ENCODE measurements at regions not wholly inside any gene's neighbourhood (a gene's known extent, or its start where the extent isn't known, plus 50 kb on each side); places are given as distances from the start of the nearest gene placed in this dataset.

GRCh38 chr18:67650686-67651385, 134.3 kb upstream of the DSEL start:
- no peak overlapping the region for H3K27ac Mint-ChIP-seq
- DNase-seq: no peak
- no peaks in the 10 kb centered on the region for H3K36me3 Mint-ChIP-seq
- ChIA-PET POLR2A (ENCODE audit: partially characterized antibody) (no interaction called here), CTCF (ENCODE audit: partially characterized antibody) (no interaction called here)
- Histone ChIP-seq H3K36me3 (ENCODE audit: insufficient read depth, low read length) (no peaks in the 10 kb centered on the region), H3K9me3 (ENCODE audit: control insufficient read depth in 1 of 2, low read length in 2 of 2) (no peaks in the 10 kb centered on the region), H3K27ac (ENCODE audit: low read depth, low read length) (no peak overlapping the region), H3K27me3 (ENCODE audit: insufficient read depth, low read length) (no peaks in the 10 kb centered on the region), H3K4me1 (ENCODE audit: insufficient read depth, low read length) (no peaks in the 10 kb centered on the region), H3K4me3 (ENCODE audit: low read length in 2 of 2) (no peak overlapping the region)
- intact Hi-C loops (cut with micrococcal nuclease): no loop called here
- H3K9me3 Mint-ChIP-seq: peaks cover 0 to 6% (median 0%) of the 10 kb centered on the region in 8 donors
- no peaks in the 10 kb centered on the region for H3K27me3 Mint-ChIP-seq
- no peaks in the 10 kb centered on the region for H3K4me1 Mint-ChIP-seq
- H3K4me3 Mint-ChIP-seq: no peak overlapping the region

GRCh38 chr18:67646890-67647289, 130.4 kb upstream of the DSEL start:
- H3K36me3 Mint-ChIP-seq: no peaks in the 10 kb centered on the region
- no peaks in the 10 kb centered on the region for H3K27me3 Mint-ChIP-seq
- CTCF ChIA-PET (ENCODE audit: partially characterized antibody): no interaction called here
- no peak for DNase-seq
- no peaks in the 10 kb centered on the region for H3K4me1 Mint-ChIP-seq
- no peak overlapping the region for H3K4me3 ChIP-seq (ENCODE audit: low read length in 2 of 2)
- H3K4me3 Mint-ChIP-seq: no peak overlapping the region
- no peaks in the 10 kb centered on the region for H3K9me3 ChIP-seq (ENCODE audit: control insufficient read depth in 1 of 2, low read length in 2 of 2)
- intact Hi-C loops (cut with micrococcal nuclease): no loop called here
- H3K27ac ChIP-seq (ENCODE audit: low read depth, low read length): no peak overlapping the region
- no peaks in the 10 kb centered on the region for H3K36me3 ChIP-seq (ENCODE audit: insufficient read depth, low read length)
- H3K9me3 Mint-ChIP-seq: peaks cover 0 to 6% (median 0%) of the 10 kb centered on the region in 8 donors
- no peaks in the 10 kb centered on the region for H3K27me3 ChIP-seq (ENCODE audit: insufficient read depth, low read length)
- no peaks in the 10 kb centered on the region for H3K4me1 ChIP-seq (ENCODE audit: insufficient read depth, low read length)
- no peak overlapping the region for H3K27ac Mint-ChIP-seq
- POLR2A ChIA-PET (ENCODE audit: partially characterized antibody): no interaction called here

- POLR2A ChIA-PET (ENCODE audit: partially characterized antibody): no interaction called here
- no peaks in the 10 kb centered on the region for H3K4me1 Mint-ChIP-seq
- intact Hi-C loops (cut with micrococcal nuclease): no loop called here
- CTCF ChIA-PET (ENCODE audit: partially characterized antibody): no interaction called here
- no peak overlapping the region for H3K4me3 ChIP-seq (ENCODE audit: low read length in 2 of 2)
- H3K27me3 ChIP-seq (ENCODE audit: insufficient read depth, low read length): no peaks in the 10 kb centered on the region
- no peak for DNase-seq
- H3K36me3 ChIP-seq (ENCODE audit: insufficient read depth, low read length): no peaks in the 10 kb centered on the region
- no peak overlapping the region for H3K4me3 Mint-ChIP-seq
- H3K9me3 ChIP-seq (ENCODE audit: control insufficient read depth in 1 of 2, low read length in 2 of 2): no peaks in the 10 kb centered on the region
- no peak overlapping the region for H3K27ac Mint-ChIP-seq
- no peaks in the 10 kb centered on the region for H3K36me3 Mint-ChIP-seq
- H3K9me3 Mint-ChIP-seq: no peaks in the 10 kb centered on the region
- H3K27ac ChIP-seq (ENCODE audit: low read depth, low read length): no peak overlapping the region
- H3K27me3 Mint-ChIP-seq: peaks cover 0 to 3% of the 10 kb centered on the region in 2 donors
- no peaks in the 10 kb centered on the region for H3K4me1 ChIP-seq (ENCODE audit: insufficient read depth, low read length)
These were observed 127.7 kb upstream of the DSEL start for GRCh38 chr18:67644226-67644625.

GRCh38 chr18:67639872-67640271, 123.4 kb upstream of the DSEL start:
- no peak for DNase-seq
- H3K27me3 Mint-ChIP-seq: peaks cover 0 to 5% of the 10 kb centered on the region in 2 donors
- ChIA-PET POLR2A (ENCODE audit: partially characterized antibody) (no interaction called here), CTCF (ENCODE audit: partially characterized antibody) (no interaction called here)
- Histone ChIP-seq H3K4me3 (ENCODE audit: low read length in 2 of 2) (no peak overlapping the region), H3K27me3 (ENCODE audit: insufficient read depth, low read length) (no peaks in the 10 kb centered on the region), H3K4me1 (ENCODE audit: insufficient read depth, low read length) (no peaks in the 10 kb centered on the region), H3K9me3 (ENCODE audit: control insufficient read depth in 1 of 2, low read length in 2 of 2) (no peaks in the 10 kb centered on the region), H3K36me3 (ENCODE audit: insufficient read depth, low read length) (no peaks in the 10 kb centered on the region), H3K27ac (ENCODE audit: low read depth, low read length) (no peak overlapping the region)
- no peaks in the 10 kb centered on the region for H3K9me3 Mint-ChIP-seq
- no peaks in the 10 kb centered on the region for H3K4me1 Mint-ChIP-seq
- no peaks in the 10 kb centered on the region for H3K36me3 Mint-ChIP-seq
- intact Hi-C loops (cut with micrococcal nuclease): no loop called here
- no peak overlapping the region for H3K4me3 Mint-ChIP-seq
- H3K27ac Mint-ChIP-seq: no peak overlapping the region

- POLR2A ChIA-PET (ENCODE audit: partially characterized antibody): no interaction called here
- CTCF ChIA-PET (ENCODE audit: partially characterized antibody): no interaction called here
- no peak for DNase-seq
These were observed 120.3 kb upstream of the DSEL start for GRCh38 chr18:67636597-67637385.

GRCh38 chr18:67634631-67635338, 118.3 kb upstream of the DSEL start:
- Mint-ChIP-seq H3K27ac (no peak overlapping the region), H3K4me1 (no peaks in the 10 kb centered on the region), H3K36me3 (no peaks in the 10 kb centered on the region), H3K9me3 (peaks cover 0 to 3% (median 0%) of the 10 kb centered on the region in 8 donors), H3K27me3 (peaks cover 0 to 5% of the 10 kb centered on the region in 2 donors), H3K4me3 (no peak overlapping the region)
- intact Hi-C loops (cut with micrococcal nuclease): no loop called here
- H3K4me1 ChIP-seq (ENCODE audit: insufficient read depth, low read length): no peaks in the 10 kb centered on the region
- no peaks in the 10 kb centered on the region for H3K27me3 ChIP-seq (ENCODE audit: insufficient read depth, low read length)
- H3K36me3 ChIP-seq (ENCODE audit: insufficient read depth, low read length): no peaks in the 10 kb centered on the region
- ChIA-PET CTCF (ENCODE audit: partially characterized antibody) (no interaction called here), POLR2A (ENCODE audit: partially characterized antibody) (no interaction called here)
- H3K27ac ChIP-seq (ENCODE audit: low read depth, low read length): no peak overlapping the region
- DNase-seq: no peak
- no peak overlapping the region for H3K4me3 ChIP-seq (ENCODE audit: low read length in 2 of 2)
- H3K9me3 ChIP-seq (ENCODE audit: control insufficient read depth in 1 of 2, low read length in 2 of 2): no peaks in the 10 kb centered on the region

More at GRCh38 chr18:67636597-67637385, 120.3 kb upstream of the DSEL start:
- H3K4me1 ChIP-seq (ENCODE audit: insufficient read depth, low read length): no peaks in the 10 kb centered on the region
- Mint-ChIP-seq H3K27me3 (peaks cover 0 to 9% of the 10 kb centered on the region in 2 donors), H3K27ac (no peak overlapping the region), H3K4me1 (no peaks in the 10 kb centered on the region), H3K36me3 (no peaks in the 10 kb centered on the region), H3K9me3 (peaks cover 0 to 3% (median 0%) of the 10 kb centered on the region in 8 donors), H3K4me3 (no peak overlapping the region)
- H3K36me3 ChIP-seq (ENCODE audit: insufficient read depth, low read length): no peaks in the 10 kb centered on the region
- no peaks in the 10 kb centered on the region for H3K27me3 ChIP-seq (ENCODE audit: insufficient read depth, low read length)
- intact Hi-C loops (cut with micrococcal nuclease): no loop called here
- no peak overlapping the region for H3K27ac ChIP-seq (ENCODE audit: low read depth, low read length)
- no peak overlapping the region for H3K4me3 ChIP-seq (ENCODE audit: low read length in 2 of 2)
- H3K9me3 ChIP-seq (ENCODE audit: control insufficient read depth in 1 of 2, low read length in 2 of 2): no peaks in the 10 kb centered on the region

GRCh38 chr18:67633939-67634338, 117.4 kb upstream of the DSEL start:
- no peaks in the 10 kb centered on the region for H3K4me1 Mint-ChIP-seq
- H3K27ac ChIP-seq (ENCODE audit: low read depth, low read length): no peak overlapping the region
- H3K27me3 Mint-ChIP-seq: peaks cover 0 to 5% of the 10 kb centered on the region in 2 donors
- no peaks in the 10 kb centered on the region for H3K36me3 ChIP-seq (ENCODE audit: insufficient read depth, low read length)
- CTCF ChIA-PET (ENCODE audit: partially characterized antibody): no interaction called here
- H3K9me3 Mint-ChIP-seq: peaks cover 0 to 3% (median 0%) of the 10 kb centered on the region in 8 donors
- no peaks in the 10 kb centered on the region for H3K9me3 ChIP-seq (ENCODE audit: control insufficient read depth in 1 of 2, low read length in 2 of 2)
- no peaks in the 10 kb centered on the region for H3K4me1 ChIP-seq (ENCODE audit: insufficient read depth, low read length)
- H3K36me3 Mint-ChIP-seq: no peaks in the 10 kb centered on the region
- no peak overlapping the region for H3K4me3 ChIP-seq (ENCODE audit: low read length in 2 of 2)
- no peaks in the 10 kb centered on the region for H3K27me3 ChIP-seq (ENCODE audit: insufficient read depth, low read length)
- intact Hi-C loops (cut with micrococcal nuclease): no loop called here
- DNase-seq: no peak
- POLR2A ChIA-PET (ENCODE audit: partially characterized antibody): no interaction called here
- no peak overlapping the region for H3K4me3 Mint-ChIP-seq
- no peak overlapping the region for H3K27ac Mint-ChIP-seq

Measured in CD4-positive, alpha-beta memory T cell (primary cell).